ENCODE measurements at regions not wholly inside any gene's neighbourhood (a gene's known extent, or its start where the extent isn't known, plus 50 kb on each side); places are given as distances from the start of the nearest gene placed in this dataset.

DNA sequence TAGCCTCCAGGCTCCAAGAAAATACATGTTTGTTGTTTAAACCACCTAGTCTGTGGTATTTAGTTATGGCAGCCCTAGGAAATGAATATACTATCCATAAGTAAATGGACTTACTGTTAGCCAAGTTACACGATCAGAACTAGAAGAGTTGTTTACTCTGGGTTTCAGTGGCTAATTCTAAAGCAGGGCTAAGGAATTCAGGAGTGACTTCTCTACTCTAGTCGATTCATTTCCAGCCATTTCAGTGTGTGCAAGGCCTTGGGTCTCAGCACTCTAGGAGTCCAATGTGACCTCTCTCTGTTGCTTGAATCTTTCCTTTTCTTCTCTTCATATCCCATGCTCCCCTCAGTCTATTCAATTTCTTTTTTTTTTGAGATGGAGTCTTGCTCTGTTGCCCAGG, 66.7 kb downstream of the BHLHE40 start:
- TF ChIP-seq CTCF (IDR thresholded peaks at IDR 0.05 in 4 of 5, conservative IDR thresholded peaks at IDR 0.05 in 1 of 5) (no peak), POLR2A (IDR thresholded peaks at IDR 0.05) (no peak)

All from gastrocnemius medialis (tissue), 4 donors.